ENCODE measurements at regions not wholly inside any gene's neighbourhood (a gene's known extent, or its start where the extent isn't known, plus 50 kb on each side); places are given as distances from the start of the nearest gene placed in this dataset.

- WGBS, 2 donors, result 79 to 80% methylated on average over 1 of the region's 1 CpG
- Histone ChIP-seq H3K36me3 (ENCODE audit: low read depth, missing control alignments) (no peaks in the 10 kb centered on the region), H3K4me3 (no peak overlapping the region), H3K9me3 (no peaks in the 10 kb centered on the region), H3K27ac (no peak overlapping the region), H3K27me3 (no peaks in the 10 kb centered on the region), H3K4me1 (no peaks in the 10 kb centered on the region)
- intact Hi-C loops (cut with DNase I; ENCODE audit: low total_unique reads), result no loop called here
- DNase-seq, result no peak
- TF ChIP-seq CTCF (IDR thresholded peaks at IDR 0.05) (no peak), POLR2A (IDR thresholded peaks at IDR 0.05) (no peak)
These were observed 163.2 kb upstream of the OLIG3 start for GRCh38 chr6:137657351-137657911.

GRCh38 chr6:137658287-137658686 lies 164.1 kb upstream of the OLIG3 start:
- no peak for TF ChIP-seq CTCF (IDR thresholded peaks at IDR 0.05)
- TF ChIP-seq POLR2A (IDR thresholded peaks at IDR 0.05), result no peak
- intact Hi-C loops (cut with DNase I; ENCODE audit: low total_unique reads), result no loop called here
- WGBS, 2 donors, result 57 to 65% methylated on average over 1 of the region's 1 CpG

GRCh38 chr6:137659871-137660270 lies 165.7 kb upstream of the OLIG3 start:
- no peaks in the 10 kb centered on the region for H3K4me1 ChIP-seq
- H3K27ac ChIP-seq, result no peak overlapping the region
- no peak for DNase-seq
- no peak overlapping the region for H3K4me3 ChIP-seq
- intact Hi-C loops (cut with DNase I; ENCODE audit: low total_unique reads), result no loop called here
- no peaks in the 10 kb centered on the region for H3K27me3 ChIP-seq
- 83 to 89% methylated on average over 3 of the region's 3 CpGs for WGBS, 2 donors
- H3K9me3 ChIP-seq, result no peaks in the 10 kb centered on the region
- no peaks in the 10 kb centered on the region for H3K36me3 ChIP-seq (ENCODE audit: low read depth, missing control alignments)
- TF ChIP-seq POLR2A (IDR thresholded peaks at IDR 0.05) (no peak), CTCF (IDR thresholded peaks at IDR 0.05) (no peak)

More at GRCh38 chr6:137658287-137658686, 164.1 kb upstream of the OLIG3 start:
- Histone ChIP-seq H3K27me3 (no peaks in the 10 kb centered on the region), H3K36me3 (ENCODE audit: low read depth, missing control alignments) (no peaks in the 10 kb centered on the region), H3K9me3 (no peaks in the 10 kb centered on the region), H3K4me3 (no peak overlapping the region), H3K27ac (no peak overlapping the region), H3K4me1 (no peaks in the 10 kb centered on the region)
- no peak for DNase-seq

- no peaks in the 10 kb centered on the region for H3K9me3 ChIP-seq
- no peak for DNase-seq
- 80 to 92% methylated on average over 1 of the region's 1 CpG for WGBS, 2 donors
- no peak overlapping the region for H3K27ac ChIP-seq
- no peaks in the 10 kb centered on the region for H3K27me3 ChIP-seq
- no peaks in the 10 kb centered on the region for H3K4me1 ChIP-seq
- no peak for TF ChIP-seq CTCF (IDR thresholded peaks at IDR 0.05)
- no peak overlapping the region for H3K4me3 ChIP-seq
- H3K36me3 ChIP-seq (ENCODE audit: low read depth, missing control alignments), result no peaks in the 10 kb centered on the region
- intact Hi-C loops (cut with DNase I; ENCODE audit: low total_unique reads), result no loop called here
These were observed 166.1 kb upstream of the OLIG3 start for GRCh38 chr6:137660296-137660731.

- peak; percentile 6 to 43 (median 24) for TF ChIP-seq CTCF (IDR thresholded peaks at IDR 0.05)
- TF ChIP-seq POLR2A (IDR thresholded peaks at IDR 0.05), result no peak
- 73 to 83% methylated on average over 5 of the region's 5 CpGs for WGBS, 2 donors
These were observed 167.4 kb upstream of the OLIG3 start for GRCh38 chr6:137661601-137662000.

More at GRCh38 chr6:137661601-137662000, 167.4 kb upstream of the OLIG3 start:
- Histone ChIP-seq H3K9me3 (no peaks in the 10 kb centered on the region), H3K27ac (no peak overlapping the region), H3K4me1 (no peaks in the 10 kb centered on the region), H3K4me3 (no peak overlapping the region), H3K27me3 (no peaks in the 10 kb centered on the region), H3K36me3 (ENCODE audit: low read depth, missing control alignments) (no peaks in the 10 kb centered on the region)
- DNase-seq, result peak; percentile 34
- intact Hi-C loops (cut with DNase I; ENCODE audit: low total_unique reads), result no loop called here
